Upper lobe of left lung (tissue), 4 donors: ENCODE measurements at regions not wholly inside any gene's neighbourhood (a gene's known extent, or its start where the extent isn't known, plus 50 kb on each side); places are given as distances from the start of the nearest gene placed in this dataset.

Source experiments
- EP300 ChIP-seq, 4 donors: sonication (generic); formaldehyde crosslinking; IDR thresholded peaks; one replicate each; pipeline ENCODE4 v1.5.1; 2017; ENCODE audit warnings: antibody characterized with exemption in 4 of 4, control low read depth in 2 of 4
- POLR2A ChIP-seq, 4 donors: fragments of 450-650 bp; IDR thresholded peaks; one replicate each; pipeline ENCODE4 v1.5.1; 2016 to 2017; ENCODE audit warnings: antibody characterized with exemption in 4 of 4, mild to moderate bottlenecking in 2 of 4
- TF ChIP-seq, protein P1 (sequence below), 6 experiments: fragments of 450-650 bp in 4 of 6; fragments of 200-600 bp in 2 of 6; sonication (generic) in 2 of 6; IDR thresholded peaks; one replicate each; pipeline ENCODE4 v1.5.1; 2016 to 2019; ENCODE audit warnings: antibody characterized with exemption in 6 of 6

DNA sequence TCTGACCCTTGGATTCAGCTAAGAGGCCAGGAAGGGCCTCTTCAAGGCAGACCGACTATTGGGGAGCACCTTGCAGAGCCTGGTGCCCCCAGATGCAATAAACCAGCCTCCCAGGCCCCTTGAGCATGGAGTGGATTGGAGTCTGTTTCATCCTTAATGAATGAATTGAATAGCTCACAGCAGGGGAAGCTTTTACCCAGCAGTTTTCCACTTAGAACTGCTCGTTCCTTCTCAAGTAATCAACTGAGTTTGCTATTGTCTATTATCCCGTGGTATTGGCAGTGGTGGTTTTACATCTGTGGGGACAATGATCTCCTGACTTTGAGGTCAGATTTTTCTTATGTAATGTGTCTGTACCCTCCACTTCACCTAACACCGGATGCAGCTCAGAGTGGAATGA lies 197.6 kb downstream of the AACS start:
- TF ChIP-seq POLR2A (IDR thresholded peaks at IDR 0.05) = no peak
- TF ChIP-seq, protein P1, sequence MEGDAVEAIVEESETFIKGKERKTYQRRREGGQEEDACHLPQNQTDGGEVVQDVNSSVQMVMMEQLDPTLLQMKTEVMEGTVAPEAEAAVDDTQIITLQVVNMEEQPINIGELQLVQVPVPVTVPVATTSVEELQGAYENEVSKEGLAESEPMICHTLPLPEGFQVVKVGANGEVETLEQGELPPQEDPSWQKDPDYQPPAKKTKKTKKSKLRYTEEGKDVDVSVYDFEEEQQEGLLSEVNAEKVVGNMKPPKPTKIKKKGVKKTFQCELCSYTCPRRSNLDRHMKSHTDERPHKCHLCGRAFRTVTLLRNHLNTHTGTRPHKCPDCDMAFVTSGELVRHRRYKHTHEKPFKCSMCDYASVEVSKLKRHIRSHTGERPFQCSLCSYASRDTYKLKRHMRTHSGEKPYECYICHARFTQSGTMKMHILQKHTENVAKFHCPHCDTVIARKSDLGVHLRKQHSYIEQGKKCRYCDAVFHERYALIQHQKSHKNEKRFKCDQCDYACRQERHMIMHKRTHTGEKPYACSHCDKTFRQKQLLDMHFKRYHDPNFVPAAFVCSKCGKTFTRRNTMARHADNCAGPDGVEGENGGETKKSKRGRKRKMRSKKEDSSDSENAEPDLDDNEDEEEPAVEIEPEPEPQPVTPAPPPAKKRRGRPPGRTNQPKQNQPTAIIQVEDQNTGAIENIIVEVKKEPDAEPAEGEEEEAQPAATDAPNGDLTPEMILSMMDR (IDR thresholded peaks at IDR 0.05) = no peak
- TF ChIP-seq EP300 (IDR thresholded peaks at IDR 0.05) = no peak
